ENCODE measurements at regions not wholly inside any gene's neighbourhood (a gene's known extent, or its start where the extent isn't known, plus 50 kb on each side); places are given as distances from the start of the nearest gene placed in this dataset.

GRCh38 chr2:120611016-120611415 is 124.7 kb upstream of the GLI2 start:
- DNase-seq: no peak
- 60 to 72% methylated on average over 2 of the region's 6 CpGs for WGBS, 2 donors
- intact Hi-C loops (cut with DNase I): no loop called here
- Histone ChIP-seq H3K9me3 (no peaks in the 10 kb centered on the region), H3K4me3 (no peak overlapping the region), H3K27me3 (peaks cover 0 to 91% (median 0%) of the 10 kb centered on the region in 4 donors), H3K36me3 (no peaks in the 10 kb centered on the region), H3K27ac (no peak overlapping the region), H3K4me1 (peaks cover 0 to 4% (median 0%) of the 10 kb centered on the region in 3 donors)
- TF ChIP-seq POLR2A (IDR thresholded peaks at IDR 0.05) (no peak), CTCF (IDR thresholded peaks at IDR 0.05) (no peak)

GRCh38 chr2:120611961-120612360 is 123.7 kb upstream of the GLI2 start:
- no peak for TF ChIP-seq POLR2A (IDR thresholded peaks at IDR 0.05)
- no peak for TF ChIP-seq CTCF (IDR thresholded peaks at IDR 0.05)
- intact Hi-C loops (cut with DNase I): no loop called here
- WGBS, 2 donors: 69 to 82% methylated on average over 11 to 13 of the region's 13 CpGs
- Histone ChIP-seq H3K27ac (no peak overlapping the region), H3K27me3 (peaks cover 0 to 85% (median 0%) of the 10 kb centered on the region in 4 donors), H3K36me3 (no peaks in the 10 kb centered on the region), H3K9me3 (no peaks in the 10 kb centered on the region), H3K4me3 (no peak overlapping the region), H3K4me1 (peaks cover 0 to 4% (median 0%) of the 10 kb centered on the region in 3 donors)
- DNase-seq: no peak

GRCh38 chr2:120612471-120612870 is 123.2 kb upstream of the GLI2 start:
- no peak for DNase-seq
- no peak overlapping the region for H3K4me3 ChIP-seq
- WGBS, 2 donors: 76 to 86% methylated on average over 4 to 6 of the region's 7 CpGs
- no peak for TF ChIP-seq POLR2A (IDR thresholded peaks at IDR 0.05)
- TF ChIP-seq CTCF (IDR thresholded peaks at IDR 0.05): no peak
- H3K9me3 ChIP-seq: no peaks in the 10 kb centered on the region
- H3K27ac ChIP-seq: no peak overlapping the region
- H3K27me3 ChIP-seq: peaks cover 0 to 79% (median 0%) of the 10 kb centered on the region in 4 donors
- intact Hi-C loops (cut with DNase I): no loop called here
- H3K4me1 ChIP-seq: peaks cover 0 to 4% (median 0%) of the 10 kb centered on the region in 3 donors
- no peaks in the 10 kb centered on the region for H3K36me3 ChIP-seq

GRCh38 chr2:120612931-120613330 is 122.7 kb upstream of the GLI2 start:
- Histone ChIP-seq H3K36me3 (no peaks in the 10 kb centered on the region), H3K27me3 (peaks cover 0 to 75% (median 0%) of the 10 kb centered on the region in 4 donors), H3K9me3 (no peaks in the 10 kb centered on the region), H3K4me1 (peaks cover 0 to 4% (median 0%) of the 10 kb centered on the region in 3 donors), H3K4me3 (no peak overlapping the region), H3K27ac (no peak overlapping the region)
- no peak for DNase-seq
- intact Hi-C loops (cut with DNase I): no loop called here
- TF ChIP-seq POLR2A (IDR thresholded peaks at IDR 0.05): no peak
- 49 to 72% methylated on average over 5 to 7 of the region's 7 CpGs for WGBS, 2 donors

- no peak for TF ChIP-seq POLR2A (IDR thresholded peaks at IDR 0.05)
- TF ChIP-seq CTCF (IDR thresholded peaks at IDR 0.05): no peak
- H3K27ac ChIP-seq: no peak overlapping the region
- peaks cover 0 to 4% (median 0%) of the 10 kb centered on the region in 3 donors for H3K4me1 ChIP-seq
- no peaks in the 10 kb centered on the region for H3K9me3 ChIP-seq
- H3K36me3 ChIP-seq: no peaks in the 10 kb centered on the region
- 73 to 82% methylated on average over 15 to 23 of the region's 29 CpGs for WGBS, 2 donors
- DNase-seq: no peak
- H3K4me3 ChIP-seq: no peak overlapping the region
- intact Hi-C loops (cut with DNase I): no loop called here
- peaks cover 0 to 65% (median 0%) of the 10 kb centered on the region in 4 donors for H3K27me3 ChIP-seq
Observed at GRCh38 chr2:120613742-120614571, 121.7 kb upstream of the GLI2 start.

Measured in esophagus squamous epithelium (tissue), 5 donors.